ENCODE measurements at regions not wholly inside any gene's neighbourhood (a gene's known extent, or its start where the extent isn't known, plus 50 kb on each side); places are given as distances from the start of the nearest gene placed in this dataset.
"Not testable (repeated sequence)": the region's sequence is repeated elsewhere in the genome, so short reads cannot be mapped to it uniquely, and the experiment has no call there.

DNA sequence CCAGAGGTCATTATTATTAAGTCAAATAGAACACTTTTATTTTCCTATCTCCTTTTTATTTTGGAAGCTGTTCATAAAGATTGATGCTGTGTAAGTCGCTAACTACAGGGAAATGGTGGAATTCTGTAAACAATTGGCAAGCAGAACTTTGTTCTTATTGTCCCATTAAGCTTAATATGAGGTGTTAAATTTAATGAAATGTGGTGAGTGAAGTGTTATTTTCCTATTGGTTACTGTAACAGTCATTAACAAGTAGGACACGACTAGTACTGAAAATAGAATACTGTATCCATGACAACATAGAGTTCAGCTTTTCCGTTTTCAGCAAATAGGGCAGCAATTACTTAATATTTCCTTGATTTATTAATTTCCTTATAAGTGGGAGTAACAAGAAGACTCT lies 279.1 kb upstream of the ZEB2 start:
- DNase-seq (ENCODE audit: low read depth, low spot score): no peak

DNA sequence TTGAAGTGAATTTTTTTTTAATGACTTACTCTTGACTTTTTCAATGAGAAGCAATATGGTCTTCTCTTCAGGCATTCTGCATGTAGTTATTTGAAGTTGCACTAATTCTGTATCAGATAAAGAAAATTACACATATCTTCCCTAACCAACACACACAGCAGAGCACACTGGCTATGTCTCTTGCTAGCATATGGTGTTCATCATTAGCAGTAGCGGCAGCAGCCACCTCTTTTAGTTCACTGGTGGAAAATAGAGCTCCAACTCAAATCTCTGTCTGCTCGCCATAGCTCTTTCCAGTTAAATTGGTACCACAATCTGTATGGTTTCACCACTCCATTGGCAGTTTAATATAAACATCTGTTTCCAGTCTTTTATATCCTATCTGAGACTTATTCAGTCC lies 278.1 kb upstream of the ZEB2 start:
- DNase-seq (ENCODE audit: low read depth, low spot score): no peak

DNA sequence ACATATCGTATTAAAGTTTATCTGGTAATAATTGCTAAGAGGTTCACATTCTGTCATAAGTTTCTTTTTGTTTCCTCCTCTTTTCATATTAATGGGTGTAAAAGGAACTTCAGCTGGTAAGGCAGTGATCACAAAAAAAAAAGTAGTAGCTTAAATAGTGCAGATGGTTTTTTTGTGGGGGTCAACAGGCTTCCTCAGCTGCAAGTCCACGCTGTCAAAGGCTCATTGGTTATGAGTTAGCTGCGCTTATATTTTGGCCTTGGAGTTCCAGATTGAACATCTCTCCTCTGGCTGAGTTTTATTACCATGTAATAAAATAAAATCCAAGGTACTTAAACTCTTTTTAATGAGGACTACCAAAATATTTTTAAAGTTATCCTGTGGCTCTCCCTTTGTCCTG lies 277.0 kb upstream of the ZEB2 start:
- no peak for DNase-seq (ENCODE audit: low read depth, low spot score)

DNA sequence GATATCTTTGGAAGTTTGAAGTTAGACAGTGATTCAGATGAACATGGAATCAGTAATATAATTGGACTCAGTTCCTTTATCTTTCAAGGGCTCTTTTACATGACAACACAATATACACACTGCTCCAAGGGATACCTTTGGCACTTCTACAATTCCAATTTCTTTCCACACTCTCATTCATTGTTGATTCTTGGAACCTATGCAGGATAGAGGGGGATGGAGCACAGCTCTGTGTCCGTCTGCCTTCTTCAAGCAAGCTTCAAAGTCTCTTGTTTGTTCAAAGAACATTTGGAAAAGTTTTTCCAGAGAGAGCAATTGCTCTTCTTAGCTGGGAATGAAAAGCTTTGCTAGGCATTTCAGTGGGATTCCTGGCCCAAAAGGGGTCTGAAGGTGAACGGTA lies 276.2 kb upstream of the ZEB2 start:
- DNase-seq (ENCODE audit: low read depth, low spot score): no peak

DNA sequence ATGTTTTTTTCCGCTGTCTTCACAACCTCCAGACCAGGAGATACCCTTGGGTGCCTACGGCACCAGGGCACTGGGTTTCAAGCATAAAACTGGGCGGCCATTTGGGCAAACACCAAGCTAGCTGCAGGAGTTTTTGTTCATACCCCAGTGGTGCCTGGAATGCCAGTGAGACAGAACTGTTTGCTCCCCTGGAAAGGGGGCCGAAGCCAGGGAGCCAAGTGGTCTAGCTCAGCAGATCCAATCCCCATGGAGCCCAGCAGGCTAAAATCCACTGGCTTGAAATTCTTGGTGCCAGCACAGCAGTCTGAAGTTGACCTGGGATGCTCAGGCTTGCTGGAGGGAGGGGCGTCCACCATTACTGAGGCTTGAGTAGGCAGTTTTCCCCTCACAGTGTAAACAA lies 265.3 kb upstream of the ZEB2 start:
- no peak for DNase-seq (ENCODE audit: low read depth, low spot score)

DNA sequence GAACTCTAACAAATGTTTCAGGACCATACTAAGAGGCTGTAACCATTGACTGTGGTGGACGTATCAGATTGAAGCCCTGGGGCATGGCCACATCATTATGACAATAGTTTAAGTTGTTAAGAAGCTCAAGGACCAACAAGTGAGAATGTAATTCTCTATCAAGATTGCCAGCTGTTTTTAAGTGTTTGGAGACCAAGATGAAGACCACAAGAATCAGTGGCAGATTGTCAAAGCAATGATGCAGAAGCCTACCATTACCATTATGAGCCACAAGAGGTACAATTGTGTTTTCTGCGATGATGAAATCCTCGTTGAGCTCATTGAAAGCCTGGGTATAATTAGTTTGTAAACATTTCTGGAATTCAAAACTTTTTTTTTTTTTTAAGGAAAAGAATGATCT lies 261.1 kb upstream of the ZEB2 start:
- DNase-seq (ENCODE audit: low read depth, low spot score): no peak

DNA sequence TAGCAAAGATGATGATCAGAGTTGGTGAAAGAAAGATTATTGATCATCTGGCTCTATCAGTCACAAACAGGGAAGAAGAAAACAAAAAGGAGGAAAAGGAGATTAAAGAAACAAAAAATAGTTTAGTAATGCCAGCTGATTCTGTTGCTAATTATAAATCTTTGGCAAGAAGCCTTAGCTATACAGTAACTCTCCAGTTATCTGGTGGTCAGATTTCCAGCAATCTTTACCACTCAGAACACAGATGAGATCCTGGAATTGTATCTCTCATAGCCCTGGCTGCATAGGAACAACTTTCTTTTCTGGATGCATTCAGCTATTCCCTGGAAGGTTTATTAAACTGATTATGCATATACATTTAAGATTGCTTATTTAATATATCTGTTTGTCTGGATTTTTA lies 256.8 kb upstream of the ZEB2 start:
- DNase-seq (ENCODE audit: low read depth, low spot score): no peak

DNA sequence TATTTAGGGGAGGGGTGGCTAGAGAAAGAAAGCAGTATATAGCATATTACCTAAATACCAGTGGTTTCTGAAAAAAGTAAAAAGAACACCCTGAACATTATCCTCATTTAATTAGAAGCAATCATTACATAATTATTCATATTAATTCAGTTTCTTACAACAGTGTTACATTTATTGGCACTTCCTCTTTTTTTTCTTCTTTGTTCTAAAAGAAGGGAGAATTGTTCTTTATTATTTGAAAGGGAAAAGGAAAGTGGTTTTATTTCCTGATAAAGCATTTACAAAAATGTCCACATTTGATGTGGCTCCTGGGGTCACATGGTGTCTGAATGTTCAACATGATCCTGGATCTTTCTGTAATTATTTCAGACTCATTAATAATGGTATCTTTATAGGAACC lies 254.9 kb upstream of the ZEB2 start:
- DNase-seq (ENCODE audit: low read depth, low spot score): no peak

DNA sequence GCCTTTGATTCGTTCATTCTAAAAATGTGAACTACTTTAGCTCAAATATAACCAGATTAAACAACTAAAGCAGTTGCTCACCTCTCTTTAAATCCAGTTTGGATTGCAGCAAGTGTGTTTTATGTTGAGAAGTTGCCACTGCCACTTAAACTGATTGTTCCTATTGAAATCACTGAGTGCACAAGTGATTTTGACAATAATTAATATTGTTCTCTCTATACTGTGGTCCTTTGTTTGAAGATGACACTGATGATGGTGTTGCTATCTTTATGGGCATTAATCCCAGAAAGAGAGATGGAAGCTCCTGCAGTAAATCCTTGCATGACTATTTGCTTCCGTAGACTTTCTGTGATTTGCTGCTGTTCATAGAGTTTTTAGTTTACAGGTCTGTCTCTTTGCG lies 251.4 kb upstream of the ZEB2 start:
- DNase-seq (ENCODE audit: low read depth, low spot score): no peak

DNA sequence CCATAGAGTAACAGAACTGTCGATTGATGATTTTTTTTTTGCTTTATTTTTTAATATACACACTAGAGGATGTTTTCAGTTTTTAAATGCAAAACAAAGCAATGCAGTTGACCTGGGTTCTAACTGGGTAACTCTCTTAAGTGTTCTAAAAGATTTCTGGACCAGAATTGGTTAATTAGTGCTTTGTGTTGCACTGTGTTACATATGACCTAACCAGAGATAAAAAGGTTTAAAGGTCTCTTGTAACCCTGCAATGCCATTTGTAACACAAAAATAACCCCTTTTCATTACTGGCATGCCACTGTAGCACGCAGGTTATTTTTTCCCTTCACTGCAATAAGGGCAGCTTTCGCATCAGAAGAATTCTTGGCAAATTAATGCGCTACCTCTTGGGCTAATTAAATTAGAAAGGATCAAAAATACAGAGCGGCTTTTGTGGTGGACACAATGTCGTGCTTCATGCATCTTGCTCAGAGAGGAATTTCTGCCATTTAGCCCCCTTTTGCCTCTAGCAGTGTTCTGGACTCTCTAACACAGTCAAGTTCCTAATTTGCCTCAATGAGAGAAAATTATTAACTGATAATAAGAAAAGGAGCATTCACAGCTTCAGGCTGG lies 250.8 kb upstream of the ZEB2 start:
- no peak for DNase-seq (ENCODE audit: low read depth, low spot score)

DNA sequence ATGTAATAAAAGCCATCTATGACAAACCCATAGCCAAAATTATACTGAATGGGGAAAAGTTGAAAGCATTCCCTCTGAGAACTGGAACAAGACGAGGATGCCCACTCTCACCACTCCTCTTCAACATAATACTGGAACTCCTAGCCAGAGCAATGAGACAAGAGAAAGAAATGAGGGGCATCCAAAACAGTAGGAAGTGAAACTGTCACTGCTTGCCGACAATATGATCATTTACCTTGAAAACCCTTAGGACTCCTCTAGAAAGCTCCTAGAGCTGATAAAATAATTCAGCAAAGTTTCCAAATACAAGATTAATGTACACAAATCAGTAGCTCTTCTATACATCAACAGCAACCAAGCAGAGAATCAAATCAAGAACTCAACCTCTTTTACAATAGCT lies 241.0 kb upstream of the ZEB2 start:
- DNase-seq (ENCODE audit: low read depth, low spot score): not testable (repeated sequence)

DNA sequence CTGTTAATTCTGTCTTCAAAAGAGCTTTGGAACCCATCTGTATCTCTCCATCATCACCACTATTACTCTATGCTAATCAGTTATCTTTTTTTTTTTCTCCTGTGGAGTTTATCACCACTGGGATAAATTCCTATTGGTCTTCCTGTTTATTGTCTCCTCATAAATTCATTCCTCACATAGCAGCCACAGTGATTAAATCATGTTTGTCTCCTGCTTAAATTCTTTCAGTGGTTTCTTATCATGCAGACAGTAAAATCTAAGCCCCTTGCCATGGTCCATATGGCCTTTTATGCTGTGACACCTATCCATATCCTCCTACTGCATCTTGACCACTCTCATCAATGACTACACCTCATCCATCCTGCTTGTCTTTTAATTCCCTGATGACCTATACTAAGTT lies 239.8 kb upstream of the ZEB2 start:
- DNase-seq (ENCODE audit: low read depth, low spot score): no peak

DNA sequence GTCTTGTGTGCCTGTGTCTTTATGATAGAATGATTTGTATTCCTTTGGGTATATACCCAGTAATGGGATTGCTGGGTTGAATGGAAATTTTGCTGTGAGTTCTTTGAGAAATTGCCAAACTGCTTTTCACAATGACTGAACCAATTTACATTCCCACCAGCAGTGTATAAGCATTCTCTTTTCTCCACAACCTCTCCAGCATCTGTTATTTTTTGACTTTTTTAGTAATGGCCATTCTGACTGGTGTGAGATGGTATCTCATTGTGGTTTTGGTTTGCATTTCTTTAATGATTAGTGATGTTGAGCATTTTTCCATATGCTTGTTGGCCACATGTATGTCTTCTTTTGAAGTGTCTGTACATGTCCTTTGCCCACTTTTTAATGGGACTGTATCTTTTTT lies 238.3 kb upstream of the ZEB2 start:
- not testable (repeated sequence) for DNase-seq (ENCODE audit: low read depth, low spot score)

DNA sequence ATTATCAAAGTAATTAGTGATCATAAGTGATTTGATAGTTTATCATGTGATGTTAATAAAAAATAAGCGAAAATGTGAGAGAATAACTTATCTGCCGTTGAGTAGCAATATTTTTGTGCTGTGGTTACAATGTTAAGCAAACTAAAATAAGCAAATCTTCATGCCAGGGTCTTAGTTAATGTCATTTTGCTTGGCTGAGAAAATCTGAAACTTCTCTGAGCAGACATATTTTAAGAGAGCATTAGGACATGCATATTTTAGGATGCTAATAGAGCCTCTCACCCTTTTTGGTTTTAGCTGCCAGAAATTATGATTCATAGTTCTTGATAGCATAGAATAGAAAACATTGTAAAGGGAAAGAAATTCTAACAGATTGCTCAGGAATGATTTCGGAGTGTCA lies 233.5 kb upstream of the ZEB2 start:
- no peak for DNase-seq (ENCODE audit: low read depth, low spot score)

DNA sequence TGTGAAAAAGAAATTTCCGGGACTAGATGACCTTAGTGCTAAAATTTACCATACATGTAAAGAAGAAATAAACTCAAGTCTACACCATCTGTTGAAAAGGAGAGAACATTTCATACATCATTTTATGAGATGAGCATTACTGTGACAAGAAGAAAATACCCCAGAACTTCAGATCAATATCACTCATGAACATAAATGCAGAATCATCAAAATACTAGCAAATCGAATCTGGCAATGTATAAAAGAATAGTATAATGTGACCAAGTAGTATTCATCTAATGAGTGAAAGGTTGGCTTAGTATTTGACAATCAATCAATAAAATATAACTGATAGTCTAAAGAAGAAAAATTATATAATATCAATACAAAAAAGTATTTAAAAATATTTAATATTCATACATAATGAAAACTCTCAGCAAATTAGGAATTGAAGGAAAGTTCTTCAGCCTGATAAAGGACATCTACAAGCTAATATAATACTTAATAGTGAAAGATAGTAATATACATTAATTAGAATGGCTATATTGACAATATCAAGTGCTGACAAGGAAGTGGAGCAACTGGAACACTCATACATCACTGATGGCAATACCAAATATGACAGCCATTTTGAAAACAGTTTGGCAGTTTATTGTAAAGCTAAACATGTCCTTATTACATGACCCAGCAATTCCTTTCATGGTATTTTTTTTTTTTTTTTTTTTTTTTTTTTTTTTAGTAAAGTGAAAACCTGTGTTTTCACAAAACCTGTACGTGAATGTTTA lies 231.4 kb upstream of the ZEB2 start:
- DNase-seq (ENCODE audit: low read depth, low spot score): no peak

DNA sequence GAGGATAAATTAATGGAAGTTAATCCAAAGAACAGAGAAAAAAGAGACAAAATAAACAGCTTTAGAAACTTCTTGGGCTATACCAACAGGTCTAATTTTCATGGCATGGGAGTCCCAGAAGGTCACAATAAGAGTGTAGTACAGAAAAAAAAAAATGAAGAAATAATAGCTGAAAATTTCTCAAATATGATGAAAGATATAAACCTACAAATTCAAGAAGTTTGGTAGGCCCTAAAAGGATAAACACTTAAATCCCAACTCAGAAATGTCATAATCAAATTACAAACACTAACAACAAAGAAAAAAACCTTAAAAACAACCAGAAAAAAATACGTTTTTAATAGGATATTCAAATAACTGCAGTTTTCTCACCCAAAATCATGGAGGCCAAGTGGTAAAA lies 229.3 kb upstream of the ZEB2 start:
- no peak for DNase-seq (ENCODE audit: low read depth, low spot score)

DNA sequence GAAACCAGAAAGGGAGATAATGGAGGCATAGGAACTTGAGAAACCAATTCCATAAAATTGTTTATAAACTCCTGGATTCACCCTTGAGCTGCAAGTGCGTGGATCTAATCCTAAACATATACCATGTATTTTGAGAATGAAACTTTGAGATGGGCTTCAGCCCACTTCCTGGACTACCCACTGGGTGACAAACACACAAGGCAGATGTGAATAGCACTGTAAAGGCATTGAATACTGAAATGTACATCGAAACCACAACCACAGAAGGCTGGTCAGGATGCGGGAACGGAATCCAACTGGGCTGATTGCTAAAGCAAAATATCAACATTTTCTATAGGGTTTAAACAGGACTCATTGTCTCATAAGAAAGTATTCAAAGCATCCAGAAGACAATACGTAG lies 228.5 kb upstream of the ZEB2 start:
- DNase-seq (ENCODE audit: low read depth, low spot score): no peak

DNA sequence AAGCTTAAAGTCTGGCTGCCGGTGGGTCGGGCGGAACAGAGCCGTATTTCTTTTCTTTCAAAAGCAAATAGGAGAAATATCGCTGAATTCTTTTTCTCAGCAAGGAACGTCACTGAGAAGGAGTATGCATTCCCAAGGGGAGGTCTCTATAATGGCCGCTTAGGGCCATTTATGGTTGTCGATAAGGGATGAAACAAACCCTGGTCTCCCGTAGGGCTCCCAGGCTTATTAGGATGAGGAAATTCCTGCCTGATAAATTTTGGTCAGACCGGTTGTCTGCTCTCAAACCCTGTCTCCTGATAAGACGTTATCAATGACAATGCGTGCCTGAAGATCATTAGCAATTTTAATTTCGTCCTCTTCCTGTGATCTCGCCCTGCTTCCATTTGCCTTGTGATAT lies 227.7 kb upstream of the ZEB2 start:
- DNase-seq (ENCODE audit: low read depth, low spot score): no peak

DNA sequence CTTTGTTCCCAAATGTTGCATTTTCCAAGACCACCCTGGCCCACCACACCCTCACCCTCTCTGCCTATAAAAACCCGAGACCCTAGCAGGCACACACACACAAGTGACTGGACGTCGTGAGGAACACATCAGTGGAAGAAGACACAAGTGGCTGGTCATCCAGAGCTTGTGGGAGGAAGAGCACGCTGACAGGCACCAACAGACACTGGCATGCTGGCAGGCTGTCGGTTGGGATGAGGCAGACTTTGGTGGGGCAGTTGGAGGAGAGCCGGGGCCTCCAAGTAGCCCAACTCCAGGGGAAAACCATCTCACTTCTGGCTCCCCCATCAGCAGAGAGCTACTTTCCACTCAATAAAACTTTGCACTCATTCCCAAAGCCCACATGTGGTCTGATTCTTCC lies 225.5 kb upstream of the ZEB2 start:
- DNase-seq (ENCODE audit: low read depth, low spot score): no peak

DNA sequence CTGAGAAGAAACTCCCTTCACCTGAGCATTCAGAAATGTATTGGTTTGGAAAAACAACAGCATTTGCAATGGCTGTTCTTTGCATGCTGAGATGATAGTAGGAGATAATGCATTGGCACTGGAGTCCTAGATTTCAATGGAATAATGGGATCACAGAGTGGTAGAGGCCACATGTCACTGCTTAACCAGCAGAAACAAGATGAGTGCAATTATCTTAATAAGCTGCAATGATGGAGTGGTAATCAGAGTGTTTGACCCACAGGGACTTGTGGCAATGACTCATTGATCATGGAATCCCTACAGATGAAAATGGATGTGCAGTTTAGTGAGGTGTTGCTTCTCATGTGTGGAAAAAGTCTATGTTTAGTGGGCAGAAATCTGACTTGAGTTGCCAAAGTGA lies 218.8 kb upstream of the ZEB2 start:
- no peak for DNase-seq (ENCODE audit: low read depth, low spot score)

DNA sequence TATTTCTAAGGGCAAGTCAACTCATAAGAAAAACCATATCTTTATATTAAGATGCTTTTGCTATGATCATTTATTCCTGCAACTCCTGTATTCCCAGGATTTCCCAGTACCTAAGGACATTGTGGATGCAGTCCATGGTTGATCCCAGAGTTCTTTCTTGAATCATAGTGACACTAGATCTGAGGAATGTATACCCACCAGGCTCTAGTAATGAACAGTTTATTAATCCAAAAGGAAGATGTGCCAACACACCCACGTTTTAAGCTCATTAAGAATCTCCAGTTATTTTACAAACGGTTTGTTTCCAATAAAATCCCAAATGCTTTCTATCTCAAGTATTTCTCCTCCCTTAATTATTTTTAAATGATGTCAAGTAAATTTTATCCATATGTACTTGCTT lies 210.8 kb upstream of the ZEB2 start:
- DNase-seq (ENCODE audit: low read depth, low spot score): no peak

DNA sequence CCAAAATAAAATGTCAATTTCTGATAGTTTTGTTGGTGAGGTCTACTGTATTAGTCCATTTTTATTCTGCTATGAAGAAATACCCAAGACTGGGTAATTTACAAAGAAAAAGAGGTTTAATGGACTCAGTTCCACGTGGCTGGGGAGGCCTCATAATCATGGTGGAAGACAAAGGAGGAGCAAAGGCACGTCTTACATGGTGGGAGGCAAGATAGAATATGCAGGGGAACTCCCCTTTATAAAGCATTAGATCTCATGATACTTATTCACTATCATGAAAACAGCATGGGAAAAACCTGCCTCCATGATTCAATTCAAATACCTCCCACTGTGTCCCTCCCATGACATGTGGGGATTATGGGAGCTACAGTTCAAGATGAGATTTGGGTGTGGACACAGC lies 204.5 kb upstream of the ZEB2 start:
- not testable (repeated sequence) for DNase-seq (ENCODE audit: low read depth, low spot score)

DNA sequence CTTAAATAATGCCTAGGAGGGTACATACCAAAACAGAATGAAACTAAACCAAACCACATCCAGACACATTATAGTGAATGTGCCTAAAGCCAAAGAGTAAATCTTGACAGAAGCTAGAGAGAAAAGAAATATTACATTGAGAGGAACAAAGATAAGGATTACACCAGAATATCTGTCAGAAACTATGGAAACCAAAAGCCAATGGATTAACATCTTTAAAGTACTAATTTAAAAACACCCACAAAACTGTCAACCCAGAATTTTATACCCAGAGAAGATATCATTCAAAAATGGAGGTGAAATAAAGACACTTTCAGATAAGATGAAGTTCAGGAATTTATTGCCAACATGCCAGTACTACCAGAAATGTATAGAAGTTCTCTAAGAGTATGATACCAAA lies 198.5 kb upstream of the ZEB2 start:
- DNase-seq (ENCODE audit: low read depth, low spot score): no peak

DNA sequence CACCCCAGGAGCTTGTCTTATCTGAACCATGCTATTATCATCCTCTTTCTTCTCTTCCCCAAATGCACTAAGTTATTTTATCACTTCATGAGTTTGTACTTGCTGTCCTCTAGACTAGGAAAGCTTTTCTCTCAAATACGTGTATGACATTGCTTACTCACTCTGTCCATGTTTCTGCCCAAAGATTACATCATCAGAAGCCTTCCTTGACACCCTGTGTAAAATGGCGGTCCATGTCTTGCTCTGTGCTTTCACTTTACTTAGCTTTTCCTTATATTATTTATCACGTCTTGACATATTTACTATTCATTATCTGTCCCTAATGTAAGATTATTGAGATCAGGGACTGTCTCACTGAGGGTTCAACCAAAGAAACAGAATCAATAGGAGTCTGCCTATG lies 196.1 kb upstream of the ZEB2 start:
- DNase-seq (ENCODE audit: low read depth, low spot score): no peak
